LoVo (cell line): ENCODE measurements at regions not wholly inside any gene's neighbourhood (a gene's known extent, or its start where the extent isn't known, plus 50 kb on each side); places are given as distances from the start of the nearest gene placed in this dataset.
"Not testable (repeated sequence)": the region's sequence is repeated elsewhere in the genome, so short reads cannot be mapped to it uniquely, and the experiment has no call there.

ENCODE experiments used
- DNase-seq: peaks from one replicate; pipeline ENCODE4 v3.0.0-alpha.2; 2016; ENCODE audit warnings: low spot score

DNA sequence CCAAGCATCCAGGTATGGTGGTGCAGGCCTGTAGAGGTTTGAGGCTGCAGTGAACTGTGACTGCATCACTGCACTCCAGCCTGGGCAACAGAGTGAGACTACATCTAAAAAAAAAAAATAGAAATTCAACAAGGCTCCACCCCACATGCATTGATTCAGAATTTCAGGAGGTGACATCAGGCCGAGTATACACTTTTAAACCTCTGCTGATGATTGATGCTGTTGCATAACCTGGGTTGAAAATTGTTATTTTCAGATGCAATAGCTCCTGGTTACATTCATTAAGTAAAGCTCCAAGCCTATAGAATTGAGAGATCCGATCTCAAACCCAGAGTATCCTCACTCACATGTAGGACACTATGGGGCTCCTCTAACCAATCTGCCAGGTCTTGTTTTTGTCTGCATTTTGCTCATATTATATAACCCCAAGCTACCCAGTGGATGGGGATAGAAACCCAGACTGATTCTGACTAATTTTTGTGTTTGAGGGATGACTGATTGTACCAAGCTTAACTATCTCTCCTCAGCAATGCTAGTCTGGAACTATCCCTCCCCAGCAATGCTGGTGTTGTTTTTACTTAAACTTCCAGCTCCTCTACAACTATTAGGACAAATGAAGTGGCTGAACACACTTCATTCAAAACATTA, 123.5 kb upstream of the PREP start:
- no peak for DNase-seq

DNA sequence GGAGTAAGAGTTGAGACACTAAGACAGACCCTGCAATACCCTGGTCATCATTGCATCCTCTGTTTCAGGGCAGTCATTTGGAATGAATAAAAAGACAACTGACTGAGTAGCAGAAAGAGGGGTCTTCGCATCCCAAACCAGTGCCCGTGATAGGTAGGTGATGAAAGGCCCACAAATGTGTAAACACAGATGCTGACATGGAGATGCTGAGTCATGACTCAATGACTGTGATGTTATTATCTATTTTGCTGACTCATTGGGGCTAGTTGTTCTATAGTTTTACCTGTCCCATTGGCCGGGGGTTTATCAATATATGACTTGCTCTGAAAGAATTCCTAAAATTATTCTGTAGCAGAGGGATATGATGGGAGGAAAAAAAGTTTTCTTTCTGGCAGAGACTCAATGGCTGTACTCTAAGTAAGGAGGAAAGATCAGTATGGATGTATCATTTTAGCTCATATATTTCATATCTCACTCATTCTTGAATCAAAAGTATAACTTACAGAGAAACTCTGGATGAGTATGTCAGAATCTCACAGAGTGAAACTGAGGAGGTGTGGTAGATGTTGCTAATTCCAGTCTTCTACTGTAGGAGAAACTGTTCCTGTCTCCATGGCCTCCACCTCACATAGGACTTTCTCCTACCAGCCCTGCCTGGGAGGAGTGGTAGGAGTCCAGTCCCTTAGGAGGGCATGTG, 119.9 kb upstream of the PREP start:
- DNase-seq, result peak; percentile 20

GRCh38 chr6:105519954-105520353, 117.1 kb upstream of the PREP start:
- DNase-seq, result no peak

- not testable (repeated sequence) for DNase-seq
Measured at GRCh38 chr6:105518993-105519392, 116.1 kb upstream of the PREP start.

DNA sequence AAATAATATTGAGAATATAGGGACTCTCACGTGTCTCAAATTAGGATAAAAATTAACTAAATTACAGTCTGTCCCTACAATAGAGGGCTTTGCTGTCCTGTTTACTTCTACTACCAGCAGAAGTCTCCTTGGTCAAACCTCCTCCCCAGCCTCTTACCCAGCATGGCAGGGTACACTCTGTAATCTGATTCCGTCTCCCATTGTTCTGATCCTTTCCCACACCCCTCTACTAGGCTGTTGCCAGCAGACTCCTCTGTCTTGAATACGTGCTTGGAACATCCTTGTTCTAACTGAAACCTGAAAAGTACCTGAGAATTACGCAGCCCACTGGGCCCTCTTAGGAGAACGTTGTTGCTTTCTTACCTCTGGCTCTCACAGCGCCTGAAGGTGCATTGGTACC, 112.2 kb upstream of the PREP start:
- DNase-seq, result no peak

DNA sequence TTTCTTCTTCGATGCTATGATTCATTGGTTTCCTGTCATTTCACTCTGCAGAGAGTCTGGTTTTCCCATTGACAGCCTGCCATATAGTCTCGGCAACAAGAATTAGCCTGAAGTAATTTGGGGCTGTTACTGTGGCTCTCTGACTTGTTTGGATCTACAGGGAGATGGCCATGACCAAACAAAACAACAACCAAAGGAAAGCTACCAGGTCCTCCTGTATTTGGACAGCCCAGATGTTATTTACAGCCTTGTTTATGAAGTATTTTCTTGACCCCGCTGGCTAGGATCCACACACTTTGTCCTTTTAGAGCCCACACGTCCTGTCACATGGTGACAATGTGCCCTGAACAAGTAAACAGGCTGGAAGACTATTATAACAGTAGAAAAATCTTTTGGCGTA, 111.4 kb upstream of the PREP start:
- no peak for DNase-seq

DNA sequence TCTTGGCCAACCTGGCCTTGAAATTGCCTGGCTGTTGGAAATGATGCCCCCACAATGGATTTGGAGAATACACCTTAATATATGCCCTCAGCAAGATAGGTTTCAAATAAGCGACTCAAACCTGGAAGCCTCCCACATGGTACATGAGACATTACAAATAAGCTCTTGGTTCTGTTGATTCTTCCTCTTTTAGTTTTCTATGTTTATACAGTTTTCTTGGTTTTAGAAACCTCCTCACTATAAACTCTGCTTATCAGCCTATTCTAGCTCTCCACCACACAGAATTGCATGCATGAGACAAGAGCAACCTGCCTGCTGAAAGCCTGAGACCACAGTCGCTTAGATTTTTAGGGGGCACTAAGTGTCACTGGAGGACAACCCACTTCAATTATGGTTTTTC, 108.8 kb upstream of the PREP start:
- DNase-seq, result no peak

GRCh38 chr6:105510746-105511145, 107.9 kb upstream of the PREP start:
- no peak for DNase-seq

GRCh38 chr6:105509506-105510331, 106.8 kb upstream of the PREP start:
- DNase-seq, result no peak

DNA sequence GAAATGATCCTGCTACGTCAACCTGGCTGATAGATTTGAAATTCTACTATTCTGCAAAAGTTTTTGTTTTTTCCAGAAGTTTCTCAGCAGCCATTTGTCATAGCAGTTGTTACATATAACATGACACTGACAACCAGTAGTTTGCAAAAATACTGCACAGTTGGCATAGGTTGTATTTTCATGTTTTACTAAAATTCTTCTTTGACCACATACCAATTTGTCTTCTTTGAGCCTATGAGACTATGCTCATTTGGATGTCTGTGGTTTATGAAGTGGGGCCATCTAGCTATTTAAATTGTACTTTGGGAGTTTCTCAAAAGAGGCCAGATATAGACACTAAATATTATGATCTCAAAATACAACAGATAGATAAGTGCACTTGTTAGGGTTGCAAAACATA, 104.9 kb upstream of the PREP start:
- DNase-seq, result no peak

GRCh38 chr6:105504706-105505105, 101.8 kb upstream of the PREP start:
- no peak for DNase-seq

GRCh38 chr6:105503641-105504040, 100.8 kb upstream of the PREP start:
- no peak for DNase-seq

- DNase-seq, result no peak
Measured at GRCh38 chr6:105501826-105502344, 99.0 kb upstream of the PREP start.

- DNase-seq, result no peak
Measured at GRCh38 chr6:105501246-105501645, 98.4 kb upstream of the PREP start.

DNA sequence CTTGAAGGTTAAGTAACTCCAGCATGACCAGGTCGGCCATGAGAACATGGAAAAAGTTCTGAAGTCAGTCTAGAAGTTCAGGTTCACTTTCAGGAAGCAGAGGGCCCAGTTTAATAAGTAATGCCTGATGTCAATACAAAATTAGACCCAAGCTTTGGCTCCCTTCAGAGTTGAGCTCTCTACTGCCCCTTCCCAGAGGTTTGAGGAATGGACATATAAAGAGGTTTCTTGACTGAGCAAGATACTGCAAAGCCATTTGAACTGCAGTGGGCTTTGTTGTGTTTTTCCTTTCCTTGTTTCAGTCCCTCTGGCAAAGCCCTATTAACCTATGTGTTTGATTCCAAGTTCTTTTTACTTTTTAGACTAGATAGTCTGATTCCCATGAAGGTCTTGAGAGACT, 97.8 kb upstream of the PREP start:
- no peak for DNase-seq

DNA sequence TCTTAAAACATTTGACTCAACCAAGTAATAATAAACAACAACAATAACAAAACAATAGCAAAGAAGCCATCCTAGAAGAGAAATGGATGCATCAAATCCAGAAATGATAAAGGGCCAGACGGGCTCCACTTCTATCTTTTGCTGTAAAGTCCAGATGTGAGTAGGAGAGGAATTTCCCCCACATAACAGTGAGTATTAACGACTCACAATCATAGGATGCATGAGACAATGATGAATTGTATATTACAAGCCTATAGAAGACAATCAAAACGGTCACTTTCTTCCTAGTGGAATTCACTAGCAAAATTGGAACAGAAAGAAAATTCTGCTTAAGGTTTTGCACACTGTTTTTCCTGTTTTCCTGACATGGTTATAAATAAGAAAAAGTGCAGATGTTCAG, 97.0 kb upstream of the PREP start:
- DNase-seq, result no peak

DNA sequence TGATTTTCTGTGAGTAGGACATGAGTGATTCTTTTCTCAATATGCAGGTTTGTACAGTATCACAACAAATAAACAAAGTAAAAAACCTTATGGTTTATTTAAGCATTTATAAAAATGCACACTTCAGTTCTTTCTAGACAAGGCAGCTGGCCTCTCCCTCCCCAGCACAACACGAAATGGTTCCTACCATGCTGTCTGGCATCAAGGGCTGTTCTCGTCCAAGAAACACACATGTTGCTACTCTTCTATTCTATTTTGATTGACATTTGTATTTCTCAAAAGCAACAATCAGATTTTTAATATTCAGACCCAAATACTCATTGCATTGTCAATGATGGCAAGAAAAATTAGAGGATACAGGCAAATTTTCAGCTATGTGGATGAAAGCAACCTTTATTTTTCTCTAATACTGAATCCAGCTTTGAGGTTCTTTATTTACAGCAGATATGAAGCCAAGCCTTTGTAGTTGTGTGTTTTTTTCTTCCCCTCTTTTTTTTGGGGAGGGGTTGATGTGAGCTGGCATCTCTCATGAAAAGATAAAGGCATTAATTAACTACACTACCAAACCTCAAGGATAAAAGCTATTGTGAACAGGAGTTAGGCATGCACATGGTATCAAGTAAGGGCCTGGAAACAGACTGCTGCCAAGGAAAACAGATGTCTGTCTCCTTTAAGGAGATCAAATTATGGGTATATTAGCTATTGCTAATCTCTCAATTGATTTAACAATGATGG, 96.4 kb upstream of the PREP start:
- no peak for DNase-seq

GRCh38 chr6:105497549-105497948, 94.7 kb upstream of the PREP start:
- DNase-seq, result no peak

DNA sequence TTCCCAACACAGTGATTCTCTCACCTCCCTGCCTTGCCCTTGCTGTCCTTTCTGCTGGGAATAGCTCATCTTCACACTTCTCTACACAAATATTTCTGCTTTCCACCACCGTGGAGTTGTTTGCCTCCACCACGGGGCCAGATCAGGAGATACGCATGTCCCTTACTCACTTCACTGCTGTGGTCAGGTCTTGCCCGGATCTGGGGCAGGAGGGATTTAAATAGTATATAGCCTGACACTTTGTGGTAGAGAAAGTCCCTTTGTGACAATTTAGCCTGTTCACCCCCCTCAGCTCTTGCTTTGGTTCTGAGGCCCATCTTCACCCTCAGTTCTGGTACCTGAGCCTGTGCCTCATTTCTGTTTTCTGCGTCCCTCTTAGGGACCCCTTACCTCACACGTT, 92.6 kb upstream of the PREP start:
- DNase-seq, result no peak

DNA sequence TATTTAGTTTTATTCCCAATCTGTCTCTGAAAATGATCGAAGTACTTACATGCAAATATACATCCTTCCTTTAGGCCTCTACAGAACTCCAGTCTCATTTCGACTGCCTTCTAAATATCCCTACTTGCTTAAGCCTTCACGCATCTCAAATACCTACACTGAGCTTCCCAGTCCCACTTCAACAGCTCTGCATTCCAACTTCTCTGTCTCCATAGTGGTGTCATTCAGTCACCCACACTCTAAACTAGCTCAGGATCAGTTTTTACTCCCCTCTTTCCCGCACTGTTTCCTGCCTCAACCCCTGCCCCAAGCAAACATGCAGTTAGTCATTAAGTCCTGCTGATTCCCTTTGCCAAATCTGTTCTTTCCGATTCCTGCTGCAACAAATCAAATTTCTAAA, 91.8 kb upstream of the PREP start:
- no peak for DNase-seq

DNA sequence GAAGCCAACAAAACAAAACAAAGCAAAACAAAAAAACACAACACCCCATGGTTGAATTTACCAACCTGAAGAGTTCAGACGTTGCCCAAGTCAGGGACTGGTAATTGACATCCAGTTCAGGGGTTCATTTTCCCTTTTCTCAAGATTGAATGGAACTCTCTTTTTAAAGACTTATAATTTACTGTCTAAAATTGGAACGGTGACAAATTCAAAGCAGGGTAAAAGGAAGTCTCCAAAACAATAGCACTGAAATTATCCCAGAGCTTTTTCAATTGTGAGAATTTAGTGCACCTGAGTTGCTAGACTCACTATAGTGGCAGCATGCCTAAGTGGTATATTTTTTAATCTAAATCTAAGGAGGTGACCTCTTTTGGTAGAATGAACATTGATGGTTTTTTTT, 90.9 kb upstream of the PREP start:
- no peak for DNase-seq
